Trophoblast cell (in vitro differentiated cells and primary cell): ENCODE measurements at regions not wholly inside any gene's neighbourhood (a gene's known extent, or its start where the extent isn't known, plus 50 kb on each side); places are given as distances from the start of the nearest gene placed in this dataset.

Source experiments
- DNase-seq, 2 donors: peaks; one replicate each; pipeline ENCODE4 v3.0.0-alpha.2; 2016
- H2AFZ ChIP-seq: 2 replicates; pipeline ENCODE4 v1.6.1; 2013; ENCODE audit warnings: low read length, moderate library complexity, mild to moderate bottlenecking; ENCODE audit not compliant: insufficient read depth, poor library complexity
- H2AK5ac ChIP-seq: 2 replicates; pipeline ENCODE4 v1.6.1; 2013; ENCODE audit warnings: mild to moderate bottlenecking, low read length
- H2BK120ac ChIP-seq: 2 replicates; pipeline ENCODE4 v1.6.1; 2013; ENCODE audit warnings: low read length, mild to moderate bottlenecking, moderate library complexity; ENCODE audit not compliant: insufficient read depth, poor library complexity
- H2BK12ac ChIP-seq: 2 replicates; pipeline ENCODE4 v1.6.1; 2013; ENCODE audit warnings: mild to moderate bottlenecking, low read length, moderate library complexity
- H2BK5ac ChIP-seq: 2 replicates; pipeline ENCODE4 v1.6.1; 2013; ENCODE audit warnings: low read length, low read depth, moderate library complexity, mild to moderate bottlenecking; ENCODE audit not compliant: poor library complexity
- H3K14ac ChIP-seq: 2 replicates; pipeline ENCODE4 v1.6.1; 2013; ENCODE audit warnings: mild to moderate bottlenecking, low read length
- H3K18ac ChIP-seq: 2 replicates; pipeline ENCODE4 v1.6.1; 2013; ENCODE audit warnings: mild to moderate bottlenecking, low read length
- H3K23ac ChIP-seq: 2 replicates; pipeline ENCODE4 v1.6.1; 2013; ENCODE audit warnings: low read length
- H3K27ac ChIP-seq: 2 replicates; pipeline ENCODE4 v1.5.1; 2013; ENCODE audit warnings: low read depth, mild to moderate bottlenecking, inconsistent platforms, low read length, moderate library complexity
- H3K27me3 ChIP-seq: 2 replicates; pipeline ENCODE4 v1.6.1; 2013; ENCODE audit warnings: inconsistent platforms, mild to moderate bottlenecking, low read length, moderate library complexity; ENCODE audit not compliant: insufficient read depth
- H3K36me3 ChIP-seq, 2 experiments: 1 replicate in 1 of 2; 2 replicates in 1 of 2; pipeline ENCODE4 v1.6.1; 2013; ENCODE audit warnings: low read length in 2 of 2, mild to moderate bottlenecking in 2 of 2, moderate library complexity in 1 of 2; ENCODE audit not compliant: insufficient read depth in 2 of 2, control insufficient read depth in 1 of 2
- H3K4ac ChIP-seq: 2 replicates; pipeline ENCODE4 v1.6.1; 2013; ENCODE audit warnings: low read depth, mild to moderate bottlenecking, low read length, moderate library complexity
- H3K4me1 ChIP-seq, 2 experiments: 1 replicate in 1 of 2; 2 replicates in 1 of 2; pipeline ENCODE4 v1.6.1; 2013; ENCODE audit warnings: low read length in 2 of 2, mild to moderate bottlenecking in 2 of 2, moderate library complexity in 1 of 2; ENCODE audit not compliant: insufficient read depth in 2 of 2, control insufficient read depth in 1 of 2
- H3K4me2 ChIP-seq: 2 replicates; pipeline ENCODE4 v1.6.1; 2013; ENCODE audit warnings: inconsistent platforms, mild to moderate bottlenecking, low read length, moderate library complexity
- H3K4me3 ChIP-seq: 2 replicates; pipeline ENCODE4 v1.5.1; 2013; ENCODE audit warnings: mild to moderate bottlenecking, low read depth, low read length, inconsistent platforms
- H3K79me1 ChIP-seq: one replicate; pipeline ENCODE4 v1.6.1; 2013; ENCODE audit warnings: low read length
- H3K79me2 ChIP-seq: 2 replicates; pipeline ENCODE4 v1.6.1; 2013; ENCODE audit warnings: low read length, mild to moderate bottlenecking; ENCODE audit not compliant: control insufficient read depth, insufficient read depth, poor library complexity
- H3K9ac ChIP-seq: 2 replicates; pipeline ENCODE4 v1.6.1; 2013; ENCODE audit warnings: mild to moderate bottlenecking, low read length
- H3K9me3 ChIP-seq: 2 replicates; pipeline ENCODE4 v1.6.1; 2013; ENCODE audit warnings: low read depth, mild to moderate bottlenecking, control low read depth, inconsistent platforms, low read length; ENCODE audit not compliant: insufficient read depth
- H4K12ac ChIP-seq: 2 replicates; pipeline ENCODE4 v1.6.1; 2013; ENCODE audit warnings: low read depth, mild to moderate bottlenecking, low read length, moderate library complexity
- H4K8ac ChIP-seq: 2 replicates; pipeline ENCODE4 v1.6.1; 2013; ENCODE audit warnings: low read depth, mild to moderate bottlenecking, low read length, moderate library complexity
- H4K91ac ChIP-seq: one replicate; pipeline ENCODE4 v1.6.1; 2013; ENCODE audit warnings: low read depth, mild to moderate bottlenecking, low read length, moderate library complexity
- WGBS: extraction: QIAGEN DNeasy Blood & Tissue Kit; methylation state at CpG from one replicate; pipeline ENCODE4 v1.1.7; 2013; ENCODE audit warnings: missing lambda C conversion rate; ENCODE audit not compliant: insufficient read length, insufficient coverage; ENCODE audit errors: extremely low coverage; 5-methylcytosine and 5-hydroxymethylcytosine counted together

DNA sequence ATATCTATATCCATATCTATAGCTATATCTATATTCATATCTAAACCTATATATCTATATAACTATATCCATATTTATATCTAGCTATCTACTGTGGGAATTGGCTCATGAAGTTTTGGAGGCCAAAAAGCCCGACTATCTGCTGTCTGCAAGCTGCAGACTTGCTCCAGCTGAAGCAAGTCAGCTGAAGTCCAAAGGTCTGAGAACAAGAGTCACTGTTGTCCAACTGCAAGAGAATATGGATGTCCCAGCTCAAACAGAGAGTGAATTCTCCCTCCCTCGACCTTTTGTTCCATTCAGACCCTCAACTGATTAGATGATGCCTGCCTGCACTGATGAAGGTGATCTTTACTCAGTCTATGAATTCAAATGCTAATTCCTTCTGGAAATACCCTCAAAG, 63.3 kb upstream of the VCX start:
- H3K4ac ChIP-seq = no peak overlapping the region
- no peaks in the 10 kb centered on the region for H3K79me1 ChIP-seq
- H3K9me3 ChIP-seq = no peaks in the 10 kb centered on the region
- no peaks in the 10 kb centered on the region for H3K36me3 ChIP-seq
- H3K23ac ChIP-seq = no peak overlapping the region
- H3K4me3 ChIP-seq = no peak overlapping the region
- H2AFZ ChIP-seq = no peak overlapping the region
- no peak for DNase-seq
- no peak overlapping the region for H3K9ac ChIP-seq
- no peaks in the 10 kb centered on the region for H3K79me2 ChIP-seq
- no peak overlapping the region for H2BK5ac ChIP-seq
- H3K4me2 ChIP-seq = no peak overlapping the region
- H2BK120ac ChIP-seq = no peak overlapping the region
- no peak overlapping the region for H4K8ac ChIP-seq
- H3K27me3 ChIP-seq = no peaks in the 10 kb centered on the region
- no peak overlapping the region for H2AK5ac ChIP-seq
- no peak overlapping the region for H4K91ac ChIP-seq
- H4K12ac ChIP-seq = no peak overlapping the region
- no peak overlapping the region for H3K18ac ChIP-seq
- H2BK12ac ChIP-seq = no peak overlapping the region
- no peak overlapping the region for H3K27ac ChIP-seq
- H3K14ac ChIP-seq = no peak overlapping the region
- no CpG with 5 or more reads among the region's 2 CpGs for WGBS
- H3K4me1 ChIP-seq = no peaks in the 10 kb centered on the region

DNA sequence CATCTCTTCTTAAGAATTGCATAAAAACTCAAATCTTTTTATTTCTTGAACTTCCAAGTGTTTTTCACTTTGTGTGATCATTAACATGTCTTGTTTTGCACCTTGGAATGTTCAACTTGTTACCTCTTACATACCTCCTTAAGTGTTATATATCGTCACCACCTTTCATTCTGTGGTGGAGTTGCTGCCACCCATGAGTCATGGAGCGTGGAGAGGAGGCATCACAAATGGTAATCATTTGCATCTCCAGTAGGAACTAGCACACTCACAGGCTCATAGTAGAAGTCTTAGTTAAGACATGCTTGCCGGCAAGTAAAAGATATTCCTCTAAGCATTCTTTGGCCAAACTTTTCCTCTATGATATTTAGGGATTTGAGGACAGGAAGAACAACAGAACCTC, 67.0 kb upstream of the VCX start:
- Histone ChIP-seq H2BK120ac (no peak overlapping the region), H3K79me1 (no peaks in the 10 kb centered on the region), H3K9ac (no peak overlapping the region), H2AK5ac (no peak overlapping the region), H3K27me3 (no peaks in the 10 kb centered on the region), H2BK5ac (no peak overlapping the region), H3K4me1 (no peaks in the 10 kb centered on the region), H4K12ac (no peak overlapping the region), H2AFZ (no peak overlapping the region), H3K27ac (no peak overlapping the region), H3K23ac (no peak overlapping the region), H2BK12ac (no peak overlapping the region), H3K4me3 (no peak overlapping the region), H4K8ac (no peak overlapping the region), H3K18ac (no peak overlapping the region), H3K79me2 (no peaks in the 10 kb centered on the region), H3K36me3 (no peaks in the 10 kb centered on the region), H3K4ac (no peak overlapping the region), H3K14ac (no peak overlapping the region), H3K9me3 (no peaks in the 10 kb centered on the region), H3K4me2 (no peak overlapping the region), H4K91ac (no peak overlapping the region)
- DNase-seq = no peak
- no CpG with 5 or more reads among the region's 3 CpGs for WGBS

DNA sequence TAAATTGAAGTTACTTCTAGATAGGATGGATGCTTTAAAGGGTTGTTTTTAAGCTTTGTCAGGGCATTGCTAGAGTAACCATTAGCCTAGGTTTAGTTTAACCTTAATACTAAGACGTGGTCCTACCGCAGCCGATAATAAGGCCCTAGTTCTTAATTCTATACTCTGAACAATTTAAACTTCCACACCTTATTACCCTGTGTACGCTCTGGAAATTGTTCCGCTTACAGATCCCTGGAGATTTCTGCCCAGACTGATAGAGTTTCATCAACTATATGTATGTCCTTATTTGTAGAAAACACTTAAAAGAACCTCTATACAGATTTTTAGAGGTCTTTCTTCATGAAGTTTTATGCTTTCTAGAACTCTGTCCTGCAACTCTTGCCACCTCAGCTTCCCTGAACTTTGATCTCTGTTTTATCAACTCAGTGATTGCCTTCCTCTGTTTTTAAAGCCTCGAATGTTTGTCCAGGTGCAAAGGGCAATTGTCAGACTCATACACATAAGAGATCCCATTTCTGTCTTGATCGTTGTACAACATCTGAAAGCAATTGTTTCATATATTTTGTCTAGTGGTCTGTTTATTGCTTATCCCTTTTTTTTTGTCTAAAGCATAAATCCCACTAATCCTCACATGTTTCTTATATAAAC, 71.1 kb upstream of the VCX start:
- no peak overlapping the region for H3K23ac ChIP-seq
- H2AK5ac ChIP-seq = no peak overlapping the region
- H4K12ac ChIP-seq = no peak overlapping the region
- no peaks in the 10 kb centered on the region for H3K79me2 ChIP-seq
- H3K4me1 ChIP-seq = no peaks in the 10 kb centered on the region
- H4K8ac ChIP-seq = no peak overlapping the region
- H3K79me1 ChIP-seq = no peaks in the 10 kb centered on the region
- no peak overlapping the region for H3K14ac ChIP-seq
- no peak overlapping the region for H3K4me2 ChIP-seq
- no peaks in the 10 kb centered on the region for H3K36me3 ChIP-seq
- no peaks in the 10 kb centered on the region for H3K9me3 ChIP-seq
- H4K91ac ChIP-seq = no peak overlapping the region
- no peak overlapping the region for H2BK120ac ChIP-seq
- no peak overlapping the region for H2BK5ac ChIP-seq
- H3K18ac ChIP-seq = no peak overlapping the region
- H3K4me3 ChIP-seq = no peak overlapping the region
- no peak overlapping the region for H3K9ac ChIP-seq
- WGBS = no CpG with 5 or more reads among the region's 7 CpGs
- H3K27me3 ChIP-seq = no peaks in the 10 kb centered on the region
- no peak overlapping the region for H3K4ac ChIP-seq
- no peak overlapping the region for H2AFZ ChIP-seq
- no peak overlapping the region for H3K27ac ChIP-seq
- no peak for DNase-seq
- H2BK12ac ChIP-seq = no peak overlapping the region

DNA sequence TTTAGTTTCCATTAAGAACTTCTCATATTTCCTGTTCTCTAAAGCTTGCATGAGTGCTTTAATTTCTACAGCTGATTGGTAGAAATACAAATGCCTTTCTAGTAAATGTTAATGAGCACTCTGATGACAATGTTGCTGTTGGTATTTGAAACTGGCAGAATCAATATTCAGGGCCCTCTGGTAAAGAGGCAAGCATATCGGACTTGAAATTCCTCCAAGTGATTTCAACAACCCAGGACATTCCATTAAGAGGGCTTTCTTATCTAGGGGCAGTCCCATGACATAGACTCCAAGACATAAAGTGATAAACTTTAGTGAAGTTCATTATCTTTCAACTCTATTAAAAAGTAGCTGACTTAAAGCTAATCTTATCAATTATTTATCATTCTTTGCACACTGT, 83.1 kb upstream of the VCX start:
- no peaks in the 10 kb centered on the region for H3K36me3 ChIP-seq
- H4K91ac ChIP-seq = no peak overlapping the region
- H3K23ac ChIP-seq = no peak overlapping the region
- no peaks in the 10 kb centered on the region for H3K9me3 ChIP-seq
- WGBS = no CpG with 5 or more reads among the region's 1 CpG
- no peak overlapping the region for H3K4me2 ChIP-seq
- H3K9ac ChIP-seq = no peak overlapping the region
- no peaks in the 10 kb centered on the region for H3K27me3 ChIP-seq
- H2BK5ac ChIP-seq = no peak overlapping the region
- no peak overlapping the region for H3K14ac ChIP-seq
- H2BK12ac ChIP-seq = no peak overlapping the region
- DNase-seq = no peak
- H3K18ac ChIP-seq = no peak overlapping the region
- H3K27ac ChIP-seq = no peak overlapping the region
- H2AFZ ChIP-seq = no peak overlapping the region
- H2AK5ac ChIP-seq = no peak overlapping the region
- H2BK120ac ChIP-seq = no peak overlapping the region
- H3K79me1 ChIP-seq = no peaks in the 10 kb centered on the region
- H3K4me1 ChIP-seq = no peaks in the 10 kb centered on the region
- H3K4me3 ChIP-seq = no peak overlapping the region
- no peak overlapping the region for H4K12ac ChIP-seq
- H3K4ac ChIP-seq = no peak overlapping the region
- H3K79me2 ChIP-seq = no peaks in the 10 kb centered on the region
- no peak overlapping the region for H4K8ac ChIP-seq
